Uterus (tissue), 2 donors: ENCODE measurements at regions not wholly inside any gene's neighbourhood (a gene's known extent, or its start where the extent isn't known, plus 50 kb on each side); places are given as distances from the start of the nearest gene placed in this dataset.

ENCODE experiments used
- CTCF ChIP-seq, 4 experiments: fragments of 200-600 bp in 2 of 4; fragments of 450-650 bp in 2 of 4; sonication (generic) in 2 of 4; IDR thresholded peaks; one replicate each; pipeline ENCODE4 v1.5.1; 2016 to 2019; ENCODE audit warnings: antibody characterized with exemption in 4 of 4, mild to moderate bottlenecking in 2 of 4, moderate library complexity in 1 of 4
- POLR2A ChIP-seq, 2 donors: fragments of 450-650 bp; IDR thresholded peaks; one replicate each; pipeline ENCODE4 v1.6.1; 2016; ENCODE audit warnings: antibody characterized with exemption in 2 of 2, mild to moderate bottlenecking in 1 of 2, moderate library complexity in 1 of 2

- no peak for TF ChIP-seq CTCF (IDR thresholded peaks at IDR 0.05)
- no peak for TF ChIP-seq POLR2A (IDR thresholded peaks at IDR 0.05)
Observed at GRCh38 chr4:181662383-181662782, 580.8 kb upstream of the TENM3 start.
